ENCODE measurements at regions not wholly inside any gene's neighbourhood (a gene's known extent, or its start where the extent isn't known, plus 50 kb on each side); places are given as distances from the start of the nearest gene placed in this dataset.

DNA sequence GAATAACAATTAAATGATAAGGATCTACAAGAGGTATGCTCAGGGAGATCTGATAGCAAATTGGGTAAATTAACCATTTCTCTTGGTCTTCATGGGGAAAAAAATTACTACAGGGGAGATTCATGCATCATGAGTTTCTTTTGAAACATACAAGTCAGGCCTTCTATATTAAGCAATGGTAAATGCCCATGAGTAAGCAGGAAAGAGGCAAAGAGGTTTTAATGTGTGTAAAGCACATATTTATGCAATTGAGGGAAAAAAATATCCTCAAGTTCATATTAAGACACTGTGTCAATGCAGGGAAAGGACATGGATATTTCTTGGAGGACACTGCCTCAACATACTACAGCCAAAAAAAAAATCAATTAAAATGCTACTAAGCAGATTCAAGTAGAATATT, 73.4 kb upstream of the NR4A3 start:
- H3K27me3 ChIP-seq (ENCODE audit: control insufficient read depth, insufficient read depth, low read length): no peaks in the 10 kb centered on the region
- no peaks in the 10 kb centered on the region for H3K36me3 ChIP-seq (ENCODE audit: control insufficient read depth, insufficient read depth, low read length)
- FAIRE-seq (no peak), DNase-seq (ENCODE audit: low read depth) (peak; percentile 64)
- TF ChIP-seq, protein P1, sequence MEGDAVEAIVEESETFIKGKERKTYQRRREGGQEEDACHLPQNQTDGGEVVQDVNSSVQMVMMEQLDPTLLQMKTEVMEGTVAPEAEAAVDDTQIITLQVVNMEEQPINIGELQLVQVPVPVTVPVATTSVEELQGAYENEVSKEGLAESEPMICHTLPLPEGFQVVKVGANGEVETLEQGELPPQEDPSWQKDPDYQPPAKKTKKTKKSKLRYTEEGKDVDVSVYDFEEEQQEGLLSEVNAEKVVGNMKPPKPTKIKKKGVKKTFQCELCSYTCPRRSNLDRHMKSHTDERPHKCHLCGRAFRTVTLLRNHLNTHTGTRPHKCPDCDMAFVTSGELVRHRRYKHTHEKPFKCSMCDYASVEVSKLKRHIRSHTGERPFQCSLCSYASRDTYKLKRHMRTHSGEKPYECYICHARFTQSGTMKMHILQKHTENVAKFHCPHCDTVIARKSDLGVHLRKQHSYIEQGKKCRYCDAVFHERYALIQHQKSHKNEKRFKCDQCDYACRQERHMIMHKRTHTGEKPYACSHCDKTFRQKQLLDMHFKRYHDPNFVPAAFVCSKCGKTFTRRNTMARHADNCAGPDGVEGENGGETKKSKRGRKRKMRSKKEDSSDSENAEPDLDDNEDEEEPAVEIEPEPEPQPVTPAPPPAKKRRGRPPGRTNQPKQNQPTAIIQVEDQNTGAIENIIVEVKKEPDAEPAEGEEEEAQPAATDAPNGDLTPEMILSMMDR (IDR thresholded peaks at IDR 0.05; ENCODE audit: insufficient read depth, low read length, severe bottlenecking): no peak
- H3K4me3 ChIP-seq (ENCODE audit: low read depth, low read length): no peak overlapping the region

- Histone ChIP-seq H3K27me3 (ENCODE audit: control insufficient read depth, insufficient read depth, low read length) (no peaks in the 10 kb centered on the region), H3K36me3 (ENCODE audit: control insufficient read depth, insufficient read depth, low read length) (no peaks in the 10 kb centered on the region), H3K4me3 (ENCODE audit: low read depth, low read length) (no peak overlapping the region)
- peak; percentile 33 for DNase-seq (ENCODE audit: low read depth)
- FAIRE-seq: no peak
- TF ChIP-seq, protein P1 (IDR thresholded peaks at IDR 0.05; ENCODE audit: insufficient read depth, low read length, severe bottlenecking): no peak
Measured at GRCh38 chr9:99748676-99749075, 73.0 kb upstream of the NR4A3 start.

- H3K36me3 ChIP-seq (ENCODE audit: control insufficient read depth, insufficient read depth, low read length): no peaks in the 10 kb centered on the region
- TF ChIP-seq, protein P1 (IDR thresholded peaks at IDR 0.05; ENCODE audit: insufficient read depth, low read length, severe bottlenecking): no peak
- no peaks in the 10 kb centered on the region for H3K27me3 ChIP-seq (ENCODE audit: control insufficient read depth, insufficient read depth, low read length)
- FAIRE-seq: no peak
- H3K4me3 ChIP-seq (ENCODE audit: low read depth, low read length): no peak overlapping the region
- no peak for DNase-seq (ENCODE audit: low read depth)
Measured at GRCh38 chr9:99749641-99750040, 72.0 kb upstream of the NR4A3 start.

- no peak for FAIRE-seq
- TF ChIP-seq, protein P1 (IDR thresholded peaks at IDR 0.05; ENCODE audit: insufficient read depth, low read length, severe bottlenecking): no peak
- H3K4me3 ChIP-seq (ENCODE audit: low read depth, low read length): no peak overlapping the region
- DNase-seq (ENCODE audit: low read depth): no peak
- no peaks in the 10 kb centered on the region for H3K27me3 ChIP-seq (ENCODE audit: control insufficient read depth, insufficient read depth, low read length)
- H3K36me3 ChIP-seq (ENCODE audit: control insufficient read depth, insufficient read depth, low read length): no peaks in the 10 kb centered on the region
Measured at GRCh38 chr9:99750526-99750925, 71.2 kb upstream of the NR4A3 start.

GRCh38 chr9:99752417-99753109, 69.1 kb upstream of the NR4A3 start:
- no peaks in the 10 kb centered on the region for H3K27me3 ChIP-seq (ENCODE audit: control insufficient read depth, insufficient read depth, low read length)
- H3K4me3 ChIP-seq (ENCODE audit: low read depth, low read length): no peak overlapping the region
- no peaks in the 10 kb centered on the region for H3K36me3 ChIP-seq (ENCODE audit: control insufficient read depth, insufficient read depth, low read length)
- DNase-seq (ENCODE audit: low read depth) (peak; percentile 95), FAIRE-seq (no peak)
- TF ChIP-seq, protein P1 (IDR thresholded peaks at IDR 0.05; ENCODE audit: insufficient read depth, low read length, severe bottlenecking): no peak

- Histone ChIP-seq H3K27me3 (ENCODE audit: control insufficient read depth, insufficient read depth, low read length) (no peaks in the 10 kb centered on the region), H3K36me3 (ENCODE audit: control insufficient read depth, insufficient read depth, low read length) (no peaks in the 10 kb centered on the region), H3K4me3 (ENCODE audit: low read depth, low read length) (no peak overlapping the region)
- peak; percentile 91 for DNase-seq (ENCODE audit: low read depth)
- FAIRE-seq: no peak
- TF ChIP-seq, protein P1 (IDR thresholded peaks at IDR 0.05; ENCODE audit: insufficient read depth, low read length, severe bottlenecking): no peak
Measured at GRCh38 chr9:99753436-99753835, 68.2 kb upstream of the NR4A3 start.

Data from bronchial epithelial cell (primary cell).